ENCODE measurements at regions not wholly inside any gene's neighbourhood (a gene's known extent, or its start where the extent isn't known, plus 50 kb on each side); places are given as distances from the start of the nearest gene placed in this dataset.

DNA sequence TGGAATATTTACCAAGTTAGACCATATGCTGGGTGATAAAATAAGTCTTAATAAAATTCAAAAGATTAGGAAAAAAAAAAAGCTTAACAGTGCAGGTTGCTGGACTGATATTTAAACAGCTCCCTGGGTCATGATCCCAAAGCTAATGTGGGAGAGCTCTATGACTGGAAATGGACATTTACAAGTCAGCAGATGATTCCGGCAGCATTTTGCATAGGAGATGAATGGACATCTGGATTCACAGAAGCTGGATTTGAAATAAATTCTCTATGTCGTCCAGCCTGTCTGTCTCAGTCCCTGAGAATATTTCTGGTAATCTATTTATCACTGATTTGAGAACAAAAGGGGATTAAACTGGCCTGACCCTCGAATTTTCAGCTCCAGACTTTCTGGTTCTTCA is 52.3 kb upstream of the KLHL25 start:
- no peak for DNase-seq

DNA sequence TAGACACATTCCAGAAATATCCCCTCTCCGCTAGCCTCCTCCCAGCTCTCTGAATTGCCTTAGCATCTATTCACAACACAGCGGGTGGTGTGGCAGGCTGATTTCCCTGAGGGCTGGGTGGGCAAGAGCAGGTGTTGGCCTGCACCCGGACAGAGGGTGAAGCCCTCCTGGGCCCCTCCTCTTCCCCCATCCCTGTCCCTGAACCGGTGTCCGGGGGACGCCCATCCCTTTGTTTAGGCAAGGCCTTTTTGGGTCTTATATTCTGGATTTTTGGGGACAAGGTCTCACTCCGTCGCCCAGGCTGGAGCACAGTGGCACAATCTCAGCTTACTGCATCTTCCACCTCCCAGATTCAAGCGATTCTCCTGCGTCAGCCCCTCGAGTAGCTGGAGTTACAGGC is 55.2 kb upstream of the KLHL25 start:
- no peak for DNase-seq

DNA sequence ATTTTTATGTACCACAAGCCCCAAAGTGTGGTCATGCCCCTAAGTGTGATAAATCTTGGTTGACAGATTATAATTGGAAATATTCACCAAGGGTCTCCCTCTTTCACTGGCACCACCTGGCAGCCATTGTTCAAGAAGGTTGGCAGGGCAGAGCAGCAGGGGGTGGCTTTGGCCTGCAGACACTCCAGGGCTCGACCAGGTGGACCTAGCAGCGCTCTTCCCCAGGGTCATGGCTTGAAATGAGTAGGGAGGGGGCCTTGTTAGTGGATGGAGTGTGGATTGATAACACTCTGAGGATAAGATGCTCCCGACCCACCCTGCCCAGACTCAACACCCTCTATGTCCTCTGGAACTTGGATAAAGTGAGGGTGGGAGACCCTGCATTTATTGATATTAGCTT is 58.2 kb upstream of the KLHL25 start:
- DNase-seq = no peak

DNA sequence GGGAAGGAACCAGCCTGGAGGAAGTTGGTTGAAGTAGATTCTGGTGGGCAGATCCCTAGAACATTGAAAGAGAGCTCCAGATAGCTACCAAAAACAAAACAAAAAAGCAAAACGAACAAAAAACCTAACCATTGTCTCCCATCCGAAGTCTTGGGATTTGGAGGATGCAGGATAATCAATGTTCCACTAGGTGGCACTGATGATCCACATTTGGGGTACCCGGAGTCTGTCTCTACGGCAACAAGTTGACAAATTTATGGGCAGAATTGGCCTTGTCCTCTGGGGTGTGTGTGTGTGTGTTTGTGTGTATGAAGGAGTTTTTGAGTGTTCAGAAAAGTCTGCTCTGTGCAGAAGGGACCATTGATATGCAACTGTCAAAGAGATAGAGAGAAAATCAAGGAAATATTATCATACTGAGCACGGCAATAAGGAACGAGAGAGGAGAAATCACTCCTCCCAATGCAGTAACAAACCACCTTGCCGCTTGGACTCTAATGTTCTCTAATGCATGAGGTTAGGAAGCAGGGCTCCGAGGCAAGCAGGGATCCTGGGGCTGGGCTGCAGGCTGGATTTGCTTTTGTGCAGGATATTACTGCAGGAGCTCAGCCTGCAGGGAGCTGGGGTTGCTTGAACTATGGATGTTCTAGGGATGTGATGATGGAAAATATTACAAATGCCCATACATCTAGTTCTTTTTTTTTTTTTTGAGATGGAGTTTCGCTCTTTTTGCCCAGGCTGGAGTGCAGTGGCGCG is 59.8 kb upstream of the KLHL25 start:
- peak; percentile 53 for DNase-seq

DNA sequence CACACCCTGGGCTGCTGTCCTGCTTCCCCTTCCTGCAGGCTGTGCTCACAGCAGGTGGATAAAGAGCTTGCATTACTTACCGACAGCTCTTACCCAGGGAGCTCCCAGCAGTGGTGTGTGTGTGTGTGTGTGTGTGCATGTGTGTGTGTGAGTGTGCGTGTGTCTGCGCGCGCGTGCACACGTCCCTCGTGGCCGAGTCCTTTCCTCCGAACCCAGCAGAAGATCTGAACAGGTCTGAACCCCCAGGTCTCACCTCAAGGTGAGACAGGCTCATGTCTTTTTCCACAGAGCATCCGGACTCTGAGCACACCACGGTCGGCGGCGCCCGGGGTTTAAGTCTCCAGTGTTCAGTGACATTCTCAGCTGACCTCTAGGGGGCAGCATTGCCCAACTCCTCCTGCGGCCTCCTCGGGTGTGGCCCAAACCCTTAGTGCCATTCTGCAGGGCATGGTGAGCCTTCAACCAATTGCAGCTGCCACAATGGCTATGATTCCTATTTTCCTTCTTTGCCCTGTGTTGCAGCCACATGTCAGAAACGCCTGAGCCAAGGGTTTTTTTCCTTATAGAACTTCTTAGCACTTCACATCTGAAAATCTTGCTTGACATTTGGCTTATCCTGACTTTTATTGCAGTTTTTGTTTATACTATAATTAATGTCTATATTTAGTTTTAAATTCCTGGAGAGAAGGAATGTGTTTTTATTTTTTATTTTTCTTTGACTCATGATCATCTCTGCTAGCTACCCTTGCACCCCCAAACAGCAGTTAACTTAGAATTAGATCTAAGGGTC is 64.1 kb upstream of the KLHL25 start:
- peak; percentile 60 for DNase-seq

DNA sequence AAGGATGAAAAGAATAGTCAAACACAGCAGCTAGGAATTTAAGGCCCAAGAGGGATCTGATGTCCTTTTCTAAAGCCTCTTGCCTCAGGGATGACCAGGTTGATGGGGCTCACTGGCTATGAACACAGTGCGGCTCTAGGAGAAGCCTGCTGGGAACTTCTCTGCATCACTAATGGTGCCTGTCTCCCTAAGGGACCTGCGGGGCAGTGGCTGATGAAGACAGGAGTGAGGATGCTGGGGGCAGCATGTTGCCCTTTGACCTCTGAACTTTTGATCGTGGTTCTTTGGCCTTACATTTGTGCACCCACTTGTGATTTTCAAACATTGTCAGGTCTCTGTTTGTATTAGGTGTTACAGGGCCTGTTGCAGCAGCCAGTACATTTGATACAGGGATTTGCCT is 64.9 kb upstream of the KLHL25 start:
- DNase-seq = no peak

DNA sequence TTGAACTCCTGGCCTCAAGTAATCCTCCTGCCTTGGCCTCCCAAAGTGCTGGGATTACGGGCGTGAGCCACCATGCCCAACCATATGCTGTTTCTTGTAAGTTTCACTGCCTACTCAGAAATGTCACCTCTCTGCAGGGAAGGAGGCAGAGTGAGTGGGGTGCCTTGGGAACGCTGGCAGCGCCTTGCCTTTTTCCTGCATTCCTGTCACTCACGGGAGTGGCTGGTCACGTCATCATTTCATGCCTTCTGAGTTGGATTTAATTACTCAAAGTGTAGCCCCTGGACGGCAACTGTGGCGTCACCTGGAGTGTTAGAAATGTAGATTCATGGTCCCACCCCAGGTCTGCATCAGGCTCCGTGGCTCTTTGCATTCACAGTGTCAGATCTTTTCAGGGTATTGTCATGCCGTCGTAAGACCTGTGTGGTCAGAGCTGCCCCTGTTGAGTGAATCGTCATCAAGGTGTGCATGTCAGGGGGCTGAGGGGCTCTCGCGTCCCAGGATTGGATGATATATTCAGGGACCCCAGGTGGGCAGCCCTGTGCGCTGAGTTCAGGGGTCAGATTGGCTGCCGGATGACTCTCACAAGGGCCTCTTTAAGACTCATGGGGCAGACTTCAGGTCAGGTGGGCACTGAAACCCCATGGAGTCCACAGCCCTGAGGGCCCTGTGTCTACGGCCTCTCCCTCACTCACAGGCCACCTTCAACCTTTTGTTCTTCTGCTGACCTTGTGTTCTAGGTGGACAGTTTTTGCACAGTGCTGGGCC is 65.9 kb upstream of the KLHL25 start:
- DNase-seq = no peak

DNA sequence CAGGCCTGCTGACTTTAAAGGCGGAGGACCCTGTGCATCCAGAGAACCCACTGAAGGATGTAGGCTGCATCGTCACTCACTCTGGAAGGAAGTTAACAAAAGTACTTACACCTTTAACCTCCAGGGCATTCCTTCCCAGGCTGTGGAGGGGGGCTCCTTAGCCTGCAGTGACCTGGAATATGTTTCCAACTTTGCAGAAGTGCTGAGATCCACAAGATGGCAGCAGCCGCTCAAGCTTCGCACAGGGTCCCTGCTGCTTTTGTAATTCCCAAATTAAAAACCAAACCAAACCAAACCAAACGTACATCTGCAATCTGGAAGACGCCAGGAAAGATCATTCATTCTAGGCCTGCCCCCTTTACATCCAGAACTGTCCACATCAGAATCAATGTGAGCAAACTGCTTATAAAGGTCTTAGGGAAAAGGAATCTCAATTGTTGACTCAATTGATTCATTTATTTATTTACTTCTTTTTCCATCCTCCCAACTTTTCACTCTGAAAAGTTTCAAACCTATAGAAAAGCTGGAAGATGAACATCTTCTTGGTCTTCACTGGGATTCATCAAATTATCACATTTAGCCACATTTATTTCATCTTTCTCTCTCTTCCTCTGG is 70.5 kb upstream of the KLHL25 start:
- DNase-seq = peak; percentile 44

DNA sequence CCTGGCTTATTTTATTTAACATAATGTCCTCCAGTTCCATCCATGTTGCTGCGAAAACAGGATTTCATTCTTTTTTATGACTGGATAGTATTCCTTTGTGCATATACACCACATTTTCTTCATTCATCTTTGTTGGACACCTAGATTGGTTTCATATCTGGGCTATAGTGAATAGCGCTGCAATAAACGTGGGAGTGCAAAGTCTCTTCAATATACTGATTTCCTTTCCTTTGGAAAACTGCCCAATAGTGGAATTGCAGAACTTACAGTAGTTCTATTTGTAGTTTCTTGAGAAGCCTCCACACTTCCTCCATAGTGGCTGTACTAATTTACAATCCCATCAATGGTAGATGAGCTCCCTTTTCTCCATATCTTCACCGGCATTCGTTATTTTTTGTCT is 72.5 kb upstream of the KLHL25 start:
- DNase-seq = no peak

DNA sequence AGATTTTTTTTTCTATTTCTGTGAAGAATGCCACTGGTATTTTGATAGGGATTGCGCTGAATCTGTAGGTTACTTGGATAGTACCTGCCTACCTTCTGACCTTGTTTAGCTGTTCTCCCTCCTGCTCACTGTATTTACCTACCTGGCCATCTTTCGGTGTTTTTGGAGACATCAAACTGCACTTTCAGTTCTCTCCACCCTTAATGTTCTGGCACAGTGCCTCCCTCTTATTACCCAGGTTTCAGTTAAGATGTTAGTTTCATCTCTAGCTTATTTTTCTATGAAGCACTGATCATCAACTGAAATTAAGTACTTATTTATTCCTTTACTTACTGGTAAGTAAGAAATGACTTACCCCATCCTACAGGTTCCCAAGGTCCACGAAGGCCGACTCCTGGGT is 74.4 kb upstream of the KLHL25 start:
- DNase-seq = no peak

DNA sequence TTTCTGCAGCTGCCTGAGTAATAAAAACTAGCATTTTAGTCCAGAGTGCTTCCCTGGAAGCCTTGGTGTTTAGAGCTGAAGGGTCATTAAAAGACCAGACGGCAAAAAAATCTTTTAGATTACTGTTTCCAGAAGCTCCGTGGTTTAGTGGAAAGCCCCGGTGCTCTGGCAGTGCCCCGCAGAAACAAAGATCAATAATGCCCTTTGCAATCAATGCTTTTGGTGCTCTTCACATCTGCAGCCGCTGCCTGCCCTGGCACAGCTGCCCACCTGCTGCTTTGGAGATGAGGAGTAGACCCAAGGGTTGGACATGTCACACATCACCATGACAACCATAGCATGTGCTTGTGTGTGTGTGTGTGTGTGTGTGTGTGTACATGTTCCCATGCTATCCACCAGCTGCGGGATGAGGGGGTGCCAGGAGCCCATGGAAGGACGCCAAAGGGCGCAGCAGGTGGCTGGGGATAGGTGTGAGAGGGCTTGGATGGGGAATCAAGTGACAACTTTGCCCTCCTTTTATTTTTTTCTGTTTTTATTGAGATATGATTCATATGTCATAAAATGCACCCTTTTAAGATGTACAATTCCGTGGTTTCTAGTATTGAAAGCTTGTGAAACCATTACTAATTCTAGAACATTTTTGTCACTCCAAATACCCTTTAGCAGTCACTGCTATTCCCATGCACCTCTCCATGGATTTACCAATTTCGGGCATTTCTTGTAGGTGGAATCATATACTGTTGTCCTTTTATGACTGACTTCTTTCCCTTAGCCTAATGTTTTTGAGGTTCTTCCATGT is 75.7 kb upstream of the KLHL25 start:
- DNase-seq = peak; percentile 14

DNA sequence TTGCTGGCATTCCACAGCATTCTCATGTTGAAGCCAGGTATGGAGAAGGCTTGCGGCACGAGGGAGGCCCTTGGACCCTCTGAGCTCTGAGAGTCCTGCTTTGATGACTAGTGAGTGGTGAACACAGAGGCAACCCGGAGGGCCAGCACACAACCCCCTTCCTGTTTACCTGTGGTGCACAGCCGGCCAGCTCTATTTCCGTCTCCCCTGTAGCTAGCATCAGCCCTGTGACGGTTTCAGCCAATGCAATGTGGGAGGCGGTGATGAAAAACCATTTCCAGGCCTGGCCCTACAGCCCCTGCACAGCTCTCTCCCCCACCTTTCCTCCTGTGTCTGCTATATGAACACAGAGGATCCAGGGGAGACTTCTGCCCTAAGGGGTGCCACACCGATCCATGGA is 76.8 kb upstream of the KLHL25 start:
- DNase-seq = no peak

DNA sequence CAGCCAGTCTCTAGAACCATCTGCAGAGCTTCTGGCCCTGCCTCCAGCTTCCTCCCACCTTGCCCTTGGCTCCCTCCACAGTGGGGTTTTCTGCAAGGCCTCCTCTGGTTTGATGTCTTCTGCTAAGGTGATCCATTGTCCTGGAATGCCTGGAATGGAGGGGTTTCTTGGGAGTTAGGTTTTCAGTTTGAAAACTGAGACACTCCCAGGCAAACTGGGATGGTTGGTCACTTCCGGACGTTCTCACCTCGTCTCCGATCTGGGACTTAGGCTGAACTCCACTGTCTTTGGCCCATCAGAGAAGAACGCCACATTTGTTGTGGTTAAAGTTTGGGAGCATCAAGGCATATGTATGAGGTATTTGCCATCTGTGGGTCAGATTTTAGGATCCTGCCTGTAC is 77.4 kb upstream of the KLHL25 start:
- peak; percentile 25 for DNase-seq

DNA sequence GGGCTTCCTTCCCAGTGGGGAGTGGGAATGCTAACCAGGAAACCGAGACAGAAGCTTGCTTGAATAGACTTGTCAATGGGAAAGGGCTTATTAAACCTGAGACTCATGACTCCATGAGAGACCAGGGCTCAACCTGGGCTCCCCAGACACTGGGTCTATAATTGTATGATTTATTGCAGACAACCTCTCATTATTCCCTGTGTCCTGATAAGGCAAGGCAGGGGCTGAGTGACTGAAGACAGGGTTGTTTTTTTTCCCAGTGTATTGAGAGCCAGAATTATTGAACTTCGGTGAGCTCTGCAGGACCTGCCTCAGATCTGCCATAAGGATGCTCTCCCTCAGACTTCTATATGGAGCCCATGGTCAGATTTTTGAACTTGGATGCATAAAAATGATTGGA is 79.5 kb upstream of the KLHL25 start:
- DNase-seq = no peak

DNA sequence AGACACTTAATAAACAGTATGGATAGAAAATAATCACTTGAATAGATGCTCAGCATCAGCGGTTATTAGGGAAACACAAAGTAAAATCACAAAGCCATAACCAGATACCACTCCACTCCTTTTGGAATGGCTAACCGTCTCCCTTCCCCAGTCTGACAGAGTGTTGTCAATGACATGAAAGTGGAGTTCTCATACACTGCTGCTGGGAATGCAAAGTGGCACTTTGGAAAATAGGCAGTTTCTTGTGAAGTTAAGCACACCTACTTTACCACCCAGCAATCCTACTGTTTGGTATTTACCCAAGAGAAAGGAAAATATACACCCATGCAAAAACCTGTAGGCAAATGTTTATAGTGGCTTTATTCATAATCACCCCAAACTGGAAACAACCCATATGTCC is 81.0 kb upstream of the KLHL25 start:
- DNase-seq = no peak

DNA sequence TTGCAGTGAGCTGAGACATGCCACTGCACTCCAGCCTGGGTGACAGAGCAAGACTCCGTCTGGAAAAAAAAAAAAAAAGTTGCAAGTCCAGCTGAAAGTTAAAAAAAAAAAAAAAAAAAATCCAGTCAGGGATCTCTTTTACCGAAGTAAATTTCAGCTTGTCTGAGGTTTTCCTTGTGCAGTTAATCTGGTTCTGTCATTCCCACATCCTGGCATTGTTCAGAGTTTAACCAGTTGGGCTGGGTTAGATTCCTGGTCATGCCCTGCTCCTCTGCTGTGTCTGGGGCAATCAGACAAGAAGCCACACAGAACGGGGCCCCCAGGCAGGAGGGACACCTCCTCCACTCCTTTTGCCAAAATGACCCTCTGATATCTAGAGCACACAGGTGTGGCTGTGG is 84.1 kb upstream of the KLHL25 start:
- DNase-seq = peak; percentile 53

DNA sequence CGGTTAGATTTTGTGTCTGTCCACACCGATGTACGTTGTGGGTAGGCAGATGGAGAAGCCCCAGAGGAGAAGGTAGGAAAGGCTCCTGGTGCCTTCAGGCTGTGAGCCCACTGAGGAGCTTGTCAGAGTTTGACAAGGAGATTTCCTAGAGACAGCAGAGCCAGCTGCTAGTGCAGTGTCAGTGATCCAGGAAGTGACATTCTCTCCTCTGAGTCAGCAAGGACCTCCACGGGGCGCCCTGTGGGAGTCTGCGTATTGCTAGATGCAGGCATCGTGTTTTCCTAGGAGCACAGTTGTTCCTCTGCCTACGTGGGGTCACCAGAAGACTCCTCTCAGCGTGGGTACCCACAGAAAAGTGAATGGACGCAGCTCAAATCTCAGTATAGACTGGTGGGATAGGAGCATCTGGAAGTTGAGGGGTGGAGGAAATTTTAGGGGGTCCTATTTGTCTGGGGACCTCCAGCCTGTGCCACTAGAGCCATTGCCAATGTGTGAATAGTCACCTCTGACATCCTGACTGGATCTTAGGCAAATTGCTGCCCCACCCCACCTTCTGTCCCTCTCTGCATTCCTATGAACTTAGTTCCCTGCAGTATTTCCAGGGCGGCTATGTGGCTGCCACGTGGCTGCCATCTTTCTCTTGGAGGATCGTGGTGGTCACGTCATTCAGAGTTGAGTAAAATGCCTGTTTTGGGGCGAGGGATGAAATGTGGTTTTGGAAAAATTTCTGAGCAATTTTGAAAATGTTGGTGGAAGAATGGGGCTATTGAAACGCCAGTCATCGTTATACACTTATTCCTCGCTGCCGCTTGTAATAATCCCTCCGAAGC is 84.8 kb upstream of the KLHL25 start:
- peak; percentile 84 for DNase-seq

DNA sequence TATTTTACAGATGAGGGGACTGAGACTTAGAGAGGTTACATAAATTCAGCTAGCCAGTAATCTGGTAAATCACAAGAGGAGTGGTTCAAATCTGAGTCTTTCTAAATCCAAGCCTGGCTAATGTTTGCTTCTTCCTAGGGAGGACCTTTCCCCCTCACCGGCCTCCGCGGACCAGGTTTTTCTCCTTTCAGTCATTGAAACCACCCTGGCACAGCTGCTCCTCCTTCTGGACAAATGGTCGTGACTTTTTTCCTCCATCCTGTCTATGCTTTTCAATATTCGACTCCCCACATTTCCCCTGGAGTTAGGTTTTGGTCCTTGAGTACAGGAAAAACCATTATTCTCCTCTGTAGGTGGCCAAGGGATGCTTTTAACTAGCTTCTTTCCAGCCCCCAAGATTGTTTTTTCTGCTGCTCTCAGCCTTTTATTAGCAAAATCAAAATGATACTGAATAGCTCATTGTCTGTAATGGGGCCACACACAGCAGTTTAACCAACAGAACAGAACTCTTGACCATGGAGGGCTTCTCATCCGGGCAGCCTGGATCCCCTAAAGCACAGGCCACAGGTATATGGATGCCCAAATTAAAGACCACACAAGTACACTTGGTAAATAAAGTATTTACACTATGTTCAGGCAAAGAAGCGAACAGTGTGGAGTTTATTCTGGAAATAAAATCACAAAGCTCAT is 85.9 kb upstream of the KLHL25 start:
- DNase-seq = no peak

DNA sequence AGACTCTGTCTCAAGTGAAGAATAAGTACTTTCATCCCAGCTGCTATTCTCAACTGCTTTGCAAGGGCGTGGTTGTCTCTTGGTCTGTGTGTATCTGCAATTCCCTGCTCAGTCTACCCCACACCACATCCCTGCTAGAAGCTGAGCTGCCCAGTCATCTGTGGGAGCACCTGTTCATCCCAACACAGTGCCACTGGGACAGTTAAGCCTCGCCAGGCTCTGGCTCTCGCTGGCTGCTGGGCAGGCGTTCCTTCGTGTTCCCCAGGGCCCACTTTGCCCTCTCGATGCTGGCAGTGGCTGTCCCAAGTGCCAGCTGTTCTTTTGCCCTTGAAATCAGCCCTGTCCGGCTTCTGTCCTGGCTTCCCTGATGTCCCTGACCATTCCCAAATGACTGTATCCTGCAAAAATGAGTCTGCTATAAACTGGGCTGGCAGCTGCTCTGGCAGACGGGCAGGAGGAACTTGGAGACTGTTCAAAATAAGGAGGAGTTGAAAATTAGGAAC is 91.6 kb upstream of the KLHL25 start:
- no peak for DNase-seq

DNA sequence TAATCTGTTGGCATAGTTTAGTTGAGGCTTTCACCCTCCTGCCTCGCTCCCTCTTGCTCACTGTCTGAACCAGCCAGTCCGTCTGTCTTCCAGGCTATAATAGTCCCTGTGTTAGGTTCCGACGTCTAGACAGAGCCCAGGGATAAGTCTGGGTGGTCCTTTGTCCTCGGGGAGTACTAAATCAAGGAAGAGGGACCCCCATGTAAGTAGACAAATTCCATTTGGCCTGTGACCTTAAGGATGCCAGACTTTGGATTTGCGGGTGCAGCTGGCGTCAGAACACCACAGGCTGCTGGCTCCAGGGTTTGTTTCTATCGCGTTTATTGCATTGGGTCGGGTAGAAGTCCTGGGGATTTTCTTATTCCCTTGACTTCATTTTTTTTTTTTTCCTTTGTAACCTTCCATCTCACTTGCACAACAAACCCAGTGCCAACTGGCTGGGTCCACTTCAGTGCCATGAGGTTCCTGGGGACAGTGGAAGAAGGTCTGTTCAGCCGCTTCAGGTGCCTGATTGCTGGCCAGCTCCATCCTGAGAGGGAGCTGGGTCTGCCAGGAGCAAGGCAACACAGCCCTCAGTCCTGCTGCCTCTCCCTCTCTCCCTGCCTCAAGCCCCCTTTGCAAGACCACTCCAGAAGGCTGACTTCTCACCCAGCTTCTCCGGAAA is 95.4 kb upstream of the KLHL25 start:
- no peak for DNase-seq
